ENCODE measurements at regions not wholly inside any gene's neighbourhood (a gene's known extent, or its start where the extent isn't known, plus 50 kb on each side); places are given as distances from the start of the nearest gene placed in this dataset.

DNA sequence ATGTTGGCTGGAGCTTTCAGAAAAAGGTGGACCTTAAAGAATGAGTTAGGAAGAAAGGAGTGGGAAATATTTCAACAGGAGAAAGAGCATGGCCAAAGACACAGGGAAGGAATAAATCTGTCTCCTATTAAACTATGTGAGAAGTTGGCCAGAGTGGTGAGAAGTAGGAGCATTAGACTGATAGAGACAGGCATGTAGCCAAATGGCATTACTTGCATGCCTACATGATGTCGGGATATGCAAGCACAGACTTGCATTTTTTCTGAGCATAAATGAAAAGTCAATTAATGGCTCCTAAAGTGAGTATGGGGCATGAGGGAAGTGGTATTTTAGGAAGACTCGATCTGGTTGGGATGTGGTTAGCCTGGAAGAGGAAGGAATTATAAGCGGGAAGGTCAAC, 279.6 kb upstream of the PITX2 start:
- TF ChIP-seq CTCF (IDR thresholded peaks at IDR 0.05 in 4 of 5, conservative IDR thresholded peaks at IDR 0.05 in 1 of 5), result no peak
- TF ChIP-seq POLR2A (IDR thresholded peaks at IDR 0.05), result no peak
